Neural crest cell (in vitro differentiated cells): ENCODE measurements at regions not wholly inside any gene's neighbourhood (a gene's known extent, or its start where the extent isn't known, plus 50 kb on each side); places are given as distances from the start of the nearest gene placed in this dataset.

Experiments used
- DNase-seq: peaks from one replicate; pipeline ENCODE4 v3.0.0; 2021; ENCODE audit warnings: low read depth, mixed read lengths, low spot score
- H3K27ac Mint-ChIP-seq: one replicate; pipeline ENCODE4 v1.8.0; 2021; ENCODE audit warnings: mild to moderate bottlenecking, mixed read lengths; ENCODE audit not compliant: unreplicated experiment
- H3K27me3 Mint-ChIP-seq: 2 replicates; pipeline ENCODE4 v1.8.0; 2021; ENCODE audit warnings: low read depth, mild to moderate bottlenecking, mixed read lengths
- H3K36me3 Mint-ChIP-seq: 2 replicates; pipeline ENCODE4 v1.8.0; 2021; ENCODE audit warnings: low read depth, mild to moderate bottlenecking, mixed read lengths
- H3K4me1 Mint-ChIP-seq: 2 replicates; pipeline ENCODE4 v1.8.0; 2021; ENCODE audit warnings: mixed read lengths
- H3K4me3 Mint-ChIP-seq: one replicate; pipeline ENCODE4 v1.8.0; 2021; ENCODE audit warnings: mild to moderate bottlenecking, mixed read lengths
- H3K9me3 Mint-ChIP-seq: 2 replicates; pipeline ENCODE4 v1.8.0; 2021; ENCODE audit warnings: mixed read lengths
- CTCF ChIP-seq: fragments of 200-600 bp; sonication (generic); conservative IDR thresholded peaks from 2 replicates; pipeline ENCODE4 v1.5.0; 2021; ENCODE audit warnings: antibody characterized with exemption, mild to moderate bottlenecking

DNA sequence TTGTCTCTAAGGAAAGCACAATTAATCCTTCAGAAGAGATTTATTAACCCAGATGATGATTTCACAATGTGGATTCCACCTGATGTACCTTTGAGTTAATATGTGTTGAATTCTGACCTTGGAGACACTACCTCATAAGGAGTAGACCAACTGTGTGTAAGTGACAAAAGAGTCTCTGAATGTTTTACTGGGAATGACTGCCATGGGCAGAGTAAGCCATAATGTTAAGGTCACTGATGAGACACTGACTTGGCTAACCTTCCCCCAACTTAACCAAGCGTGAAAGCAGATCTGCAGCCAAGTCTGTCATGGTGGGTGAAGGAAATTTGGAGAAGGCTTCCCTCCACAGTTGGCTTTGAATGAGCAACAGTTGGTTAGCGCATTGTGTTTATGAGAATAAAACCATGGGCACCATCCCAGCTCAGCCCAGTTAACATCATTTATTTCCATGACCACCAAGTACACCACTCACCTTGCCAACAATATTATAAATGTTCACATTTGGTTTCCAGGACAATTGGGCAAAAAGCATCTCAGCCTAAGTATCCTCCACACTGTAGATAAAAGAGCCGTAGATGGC is 618.5 kb downstream of the KCNJ2 start:
- Mint-ChIP-seq H3K9me3 (peaks cover 5% of the 10 kb centered on the region), H3K27ac (no peak overlapping the region), H3K27me3 (no peaks in the 10 kb centered on the region), H3K4me3 (no peak overlapping the region), H3K4me1 (no peaks in the 10 kb centered on the region), H3K36me3 (no peaks in the 10 kb centered on the region)
- DNase-seq: no peak
- TF ChIP-seq CTCF: no peak

DNA sequence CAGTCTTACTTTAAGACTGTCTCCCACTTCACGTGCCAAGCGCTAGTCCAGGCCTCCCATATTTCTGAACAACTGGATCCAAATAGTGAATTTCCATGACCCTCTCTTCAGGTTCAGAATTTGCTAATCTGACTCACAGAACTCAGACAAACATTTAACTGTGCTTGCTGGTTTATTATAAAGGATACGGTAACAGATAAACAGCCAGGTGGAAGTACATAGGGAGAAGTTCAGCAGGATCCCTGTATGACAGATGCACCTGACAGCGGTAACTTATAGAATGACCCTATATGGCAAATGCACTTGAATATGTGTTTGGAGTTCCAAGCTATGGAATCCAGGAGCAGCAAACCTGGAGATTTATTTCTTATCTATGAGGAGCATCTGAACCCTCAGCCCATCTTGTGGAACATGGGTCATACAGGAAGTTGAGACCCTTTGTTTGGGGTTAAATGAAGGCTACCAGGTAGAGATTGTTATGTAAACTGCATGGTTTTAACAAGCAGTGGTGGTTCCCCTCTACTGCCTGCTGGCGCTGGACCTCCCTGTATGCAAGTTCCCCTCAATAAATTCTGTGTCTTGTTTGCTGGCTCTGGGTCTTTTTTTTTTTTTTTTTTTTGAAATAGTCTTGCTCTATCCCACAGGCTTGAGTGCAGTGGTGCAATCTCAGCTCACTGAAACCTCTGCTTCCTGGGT is 622.6 kb downstream of the KCNJ2 start:
- no peaks in the 10 kb centered on the region for H3K27me3 Mint-ChIP-seq
- DNase-seq: no peak
- H3K9me3 Mint-ChIP-seq: peaks cover 5% of the 10 kb centered on the region
- H3K4me3 Mint-ChIP-seq: no peak overlapping the region
- peaks cover 5% of the 10 kb centered on the region for H3K4me1 Mint-ChIP-seq
- H3K36me3 Mint-ChIP-seq: no peaks in the 10 kb centered on the region
- no peak overlapping the region for H3K27ac Mint-ChIP-seq
- no peak for TF ChIP-seq CTCF

GRCh38 chr17:70794738-70795137 is 625.4 kb downstream of the KCNJ2 start:
- Mint-ChIP-seq H3K9me3 (peaks cover 4% of the 10 kb centered on the region), H3K4me3 (no peak overlapping the region), H3K27ac (no peak overlapping the region), H3K4me1 (peaks cover 5% of the 10 kb centered on the region), H3K27me3 (no peaks in the 10 kb centered on the region), H3K36me3 (no peaks in the 10 kb centered on the region)
- no peak for DNase-seq
- no peak for TF ChIP-seq CTCF

- peaks cover 5% of the 10 kb centered on the region for H3K4me1 Mint-ChIP-seq
- no peak overlapping the region for H3K27ac Mint-ChIP-seq
- H3K27me3 Mint-ChIP-seq: no peaks in the 10 kb centered on the region
- no peak overlapping the region for H3K4me3 Mint-ChIP-seq
- DNase-seq: no peak
- H3K9me3 Mint-ChIP-seq: peaks cover 4% of the 10 kb centered on the region
- H3K36me3 Mint-ChIP-seq: no peaks in the 10 kb centered on the region
- TF ChIP-seq CTCF: no peak
These were observed 626.3 kb downstream of the KCNJ2 start for GRCh38 chr17:70795620-70796019.

DNA sequence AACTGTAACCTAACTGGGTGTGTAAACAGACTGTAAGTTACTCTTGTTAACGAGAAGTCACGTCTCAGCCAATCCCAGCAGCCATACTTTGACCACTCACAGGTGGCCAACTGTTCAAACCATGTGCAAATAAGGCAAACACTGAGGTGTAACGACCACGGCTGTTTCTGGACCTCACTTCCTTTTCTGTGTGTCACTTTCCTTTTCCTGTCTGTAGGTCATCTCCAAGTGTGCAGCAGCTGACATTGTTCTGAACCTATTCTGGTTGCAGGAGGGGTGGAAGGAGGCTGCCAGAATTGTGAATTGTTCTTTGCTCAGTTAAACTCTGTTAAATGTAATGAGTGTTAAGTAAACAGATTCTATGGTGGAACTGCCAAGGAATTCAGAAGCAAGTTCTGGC is 627.4 kb downstream of the KCNJ2 start:
- H3K27ac Mint-ChIP-seq: no peak overlapping the region
- H3K36me3 Mint-ChIP-seq: no peaks in the 10 kb centered on the region
- no peak overlapping the region for H3K4me3 Mint-ChIP-seq
- H3K4me1 Mint-ChIP-seq: peaks cover 5% of the 10 kb centered on the region
- no peaks in the 10 kb centered on the region for H3K27me3 Mint-ChIP-seq
- DNase-seq: no peak
- peaks cover 4% of the 10 kb centered on the region for H3K9me3 Mint-ChIP-seq
- TF ChIP-seq CTCF: no peak
